Mucosa of gallbladder (tissue), 1 donor: ENCODE measurements at regions not wholly inside any gene's neighbourhood (a gene's known extent, or its start where the extent isn't known, plus 50 kb on each side); places are given as distances from the start of the nearest gene placed in this dataset.

Source experiments
- DNase-seq: peaks from one replicate; pipeline ENCODE4 v3.0.0-alpha.2; 2020; ENCODE audit warnings: low spot score
- donor health status: DM: no; HTN: no; CAD: no.

DNA sequence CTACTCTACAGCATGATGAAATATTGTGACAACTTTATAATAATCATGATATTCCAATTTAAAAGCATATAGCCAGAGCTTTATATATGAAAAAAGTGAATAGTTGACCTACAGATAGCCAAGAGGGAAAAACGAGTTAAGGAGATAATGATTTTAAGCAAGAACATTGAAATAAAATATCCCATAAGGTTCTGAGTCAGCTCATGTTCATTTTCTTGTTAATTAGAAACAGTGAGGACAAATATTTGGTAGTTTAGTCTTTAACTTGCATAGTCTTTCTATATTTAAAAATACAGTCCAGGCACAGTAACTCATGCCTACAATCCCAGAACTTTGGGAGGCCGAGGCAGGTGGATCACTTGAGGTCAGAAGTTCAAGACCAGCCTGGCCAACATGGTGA, 55.8 kb upstream of the CDH6 start:
- no peak for DNase-seq

DNA sequence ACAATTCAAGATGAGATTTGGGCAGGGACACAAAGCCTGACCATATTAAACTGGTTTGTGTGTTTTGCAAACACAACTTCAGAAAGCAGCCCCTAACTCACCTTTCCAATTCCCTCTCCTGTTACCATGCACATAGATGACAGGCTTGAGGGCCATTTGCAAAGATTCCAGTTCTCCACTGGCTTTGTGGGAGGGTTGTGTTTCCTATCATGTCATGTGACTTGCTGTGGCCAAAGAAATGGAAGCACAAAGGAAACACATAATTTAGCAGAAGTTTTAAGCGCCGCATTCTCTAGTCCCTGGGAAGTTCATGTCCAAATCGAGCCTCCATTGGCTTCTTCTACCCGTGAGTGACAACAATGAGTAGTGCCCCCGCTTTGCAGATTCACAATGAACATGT, 57.9 kb upstream of the CDH6 start:
- no peak for DNase-seq

- no peak for DNase-seq
Observed at GRCh38 chr5:31133488-31133887, 60.0 kb upstream of the CDH6 start.

DNA sequence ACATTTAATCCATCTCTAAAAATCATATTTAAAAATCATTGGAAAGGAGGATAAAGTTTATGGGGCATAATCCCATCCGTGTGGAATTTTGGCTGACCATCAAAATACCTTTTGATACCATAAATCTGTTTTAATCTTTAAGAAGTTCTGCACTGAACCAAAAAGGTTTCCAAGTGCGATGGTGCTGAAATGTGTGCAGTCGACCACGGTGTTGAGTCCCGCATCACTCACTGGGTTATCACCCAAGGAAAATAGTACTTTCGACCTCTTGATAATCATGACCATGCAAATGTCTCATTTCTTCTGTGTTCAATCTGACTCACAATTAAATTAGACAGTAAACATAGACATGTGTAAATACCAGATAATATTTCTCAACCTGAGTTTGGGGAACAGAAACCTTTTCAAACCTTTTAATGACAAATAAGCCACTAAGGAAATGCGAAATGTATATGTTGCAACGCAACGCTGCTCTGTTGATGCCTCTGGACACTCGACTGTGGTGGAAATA, 62.0 kb upstream of the CDH6 start:
- DNase-seq, result no peak

GRCh38 chr5:31130676-31131075, 62.8 kb upstream of the CDH6 start:
- no peak for DNase-seq

DNA sequence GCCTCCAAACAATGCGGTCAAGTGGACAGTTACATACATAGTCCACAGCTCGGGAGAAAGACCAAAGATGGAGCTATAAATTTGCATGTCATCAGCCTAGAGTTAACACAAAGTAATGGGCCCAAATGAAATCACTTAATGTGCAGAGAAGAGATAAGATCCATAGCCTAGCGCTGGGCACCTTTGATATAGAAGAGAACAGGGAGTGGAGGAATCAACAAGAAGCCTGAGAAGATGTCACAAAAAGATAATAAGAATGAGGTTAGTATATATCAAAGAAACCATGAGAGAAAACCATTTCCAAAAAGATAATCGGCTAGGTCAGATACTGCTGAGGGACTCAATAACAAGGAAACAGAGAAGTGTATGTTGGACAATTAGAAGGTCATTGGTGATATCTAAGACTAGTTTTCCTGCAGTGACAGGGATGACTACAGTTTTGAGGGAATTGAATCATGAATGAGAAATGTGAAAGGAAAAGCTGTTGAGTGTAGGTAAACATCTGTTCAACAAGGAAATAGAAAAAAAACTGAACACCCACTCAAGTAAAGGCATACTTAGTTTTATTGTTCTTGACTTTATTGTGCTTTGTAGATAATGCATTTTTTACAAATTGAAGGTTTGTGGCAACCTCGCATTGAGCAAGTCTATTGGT, 68.7 kb upstream of the CDH6 start:
- no peak for DNase-seq

DNA sequence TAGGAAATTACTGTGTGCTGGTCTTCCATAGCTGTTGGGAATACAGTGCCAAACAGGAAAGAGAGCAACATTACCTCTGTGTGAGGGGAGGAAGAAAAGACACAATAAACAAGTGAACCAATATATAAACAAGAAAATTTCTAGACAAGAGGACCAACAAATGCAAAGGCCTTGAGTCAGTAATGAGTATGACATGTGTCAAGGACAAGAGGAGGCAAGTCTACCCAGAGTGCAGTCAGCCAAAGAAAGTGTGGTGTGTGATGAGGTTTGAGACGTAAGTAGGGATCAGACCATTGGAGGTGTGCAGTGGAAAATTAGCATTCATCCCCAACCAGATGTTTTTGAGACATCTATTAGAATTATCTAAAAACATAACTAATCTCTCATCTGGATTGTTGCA, 69.5 kb upstream of the CDH6 start:
- DNase-seq, result no peak

GRCh38 chr5:31122998-31123951, 70.2 kb upstream of the CDH6 start:
- DNase-seq, result no peak

GRCh38 chr5:31121224-31121623, 72.3 kb upstream of the CDH6 start:
- no peak for DNase-seq

GRCh38 chr5:31120642-31120948, 72.9 kb upstream of the CDH6 start:
- DNase-seq, result no peak

- no peak for DNase-seq
Observed at GRCh38 chr5:31119938-31120641, 73.4 kb upstream of the CDH6 start.

GRCh38 chr5:31116466-31117031, 76.9 kb upstream of the CDH6 start:
- no peak for DNase-seq

DNA sequence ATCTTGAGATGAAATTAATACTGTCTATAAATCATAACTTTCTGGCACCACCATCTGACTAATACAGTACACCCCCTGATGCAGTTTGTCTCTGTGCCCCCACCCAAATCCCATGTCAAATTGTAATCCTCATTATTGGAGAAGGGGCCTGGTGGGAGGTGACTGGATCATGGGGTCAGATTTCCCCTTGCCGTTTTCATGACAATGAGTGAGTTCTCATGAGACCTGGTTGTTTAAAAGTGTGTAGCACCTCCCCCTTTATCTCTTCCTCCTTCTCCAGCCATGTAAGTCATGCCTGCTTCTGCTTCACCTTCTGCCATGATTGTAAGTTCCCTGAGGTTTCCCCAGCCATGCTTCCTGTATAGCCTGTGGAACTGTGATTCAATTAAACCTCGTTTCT, 78.7 kb upstream of the CDH6 start:
- DNase-seq, result no peak

- no peak for DNase-seq
Observed at GRCh38 chr5:31113666-31114350, 79.7 kb upstream of the CDH6 start.

DNA sequence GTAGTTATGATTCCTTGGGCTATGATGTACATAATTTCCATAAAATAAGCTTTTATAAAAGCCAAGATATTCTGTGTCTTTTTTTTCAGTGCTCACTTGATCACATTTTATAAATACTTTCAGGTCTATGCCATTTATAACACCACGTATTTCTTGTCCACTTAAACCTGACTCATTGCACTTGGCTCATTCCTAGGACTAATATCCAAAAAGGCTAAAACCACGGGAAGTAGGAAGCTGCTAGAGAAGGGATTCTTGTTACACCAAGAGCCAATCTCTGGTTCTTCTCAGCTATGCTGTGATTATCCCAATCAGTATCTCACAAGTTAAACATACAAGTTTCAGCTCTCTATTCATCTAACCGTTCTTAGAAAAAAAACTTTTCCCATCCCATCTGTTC, 80.4 kb upstream of the CDH6 start:
- DNase-seq, result no peak

DNA sequence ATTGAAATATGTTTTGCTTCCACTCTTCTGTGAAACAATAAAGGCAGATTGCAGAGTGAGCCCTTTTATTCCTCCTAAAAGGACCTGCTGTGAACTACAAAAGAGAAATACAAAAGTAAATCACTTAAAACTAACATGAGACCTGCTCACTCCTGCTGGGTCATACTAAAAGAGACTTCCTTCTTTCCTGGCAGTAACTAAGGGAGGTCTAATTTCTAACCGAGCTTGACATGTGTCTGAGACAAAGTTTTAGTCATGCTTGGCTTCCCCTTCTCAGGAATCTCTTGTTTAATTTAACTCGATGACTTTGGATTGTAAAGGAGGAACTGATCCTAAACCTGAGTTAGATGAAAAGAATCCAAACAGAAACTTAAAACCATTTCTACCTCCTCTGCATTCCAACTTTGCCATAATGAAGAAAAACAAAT, 86.4 kb upstream of the CDH6 start:
- no peak for DNase-seq

DNA sequence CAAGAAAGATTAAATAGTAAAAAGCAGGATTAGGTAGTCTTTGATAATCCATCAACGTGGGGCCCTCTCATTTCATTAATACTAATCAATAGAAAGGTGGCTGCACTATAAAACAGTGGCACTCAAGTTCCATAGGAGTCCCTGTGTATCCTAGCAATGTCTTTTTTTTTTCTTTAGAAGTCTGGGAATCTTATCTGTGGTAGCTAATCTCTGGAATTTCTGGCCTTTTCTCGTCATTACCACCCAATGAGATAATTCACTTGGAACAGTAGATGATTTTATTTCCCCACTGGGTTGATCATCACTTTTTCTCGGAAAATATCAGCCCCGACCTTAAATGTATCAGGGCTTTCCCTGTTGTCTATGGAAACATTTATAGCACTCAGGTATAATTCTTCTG, 86.8 kb upstream of the CDH6 start:
- no peak for DNase-seq

GRCh38 chr5:31106278-31106677, 87.2 kb upstream of the CDH6 start:
- DNase-seq, result no peak

DNA sequence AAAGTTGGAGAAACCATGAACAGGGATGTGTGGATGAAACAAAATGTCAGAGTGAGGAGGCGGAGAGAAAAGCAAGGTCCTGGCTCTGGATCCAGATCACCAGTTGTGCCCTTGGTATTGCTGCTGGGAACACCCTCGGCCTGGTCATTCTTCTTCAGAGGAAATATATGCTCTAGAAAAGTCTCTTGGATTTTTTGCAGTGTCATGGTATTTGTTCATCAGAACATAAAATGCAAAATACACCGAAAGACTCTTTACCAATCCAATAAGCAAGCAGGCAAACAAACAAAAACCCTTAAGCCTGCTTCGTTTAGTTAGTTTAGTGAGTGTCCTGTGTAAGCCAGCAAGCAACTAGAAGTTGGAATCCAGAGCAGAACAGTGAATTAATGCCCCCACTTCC, 88.7 kb upstream of the CDH6 start:
- DNase-seq, result no peak

- no peak for DNase-seq
Observed at GRCh38 chr5:31100781-31101310, 92.6 kb upstream of the CDH6 start.

GRCh38 chr5:31100047-31100575, 93.4 kb upstream of the CDH6 start:
- DNase-seq, result no peak
